Endothelial cell of umbilical vein (primary cell): ENCODE measurements at regions not wholly inside any gene's neighbourhood (a gene's known extent, or its start where the extent isn't known, plus 50 kb on each side); places are given as distances from the start of the nearest gene placed in this dataset.

Source experiments
- BruUV-seq: library from RNA; stranded (reverse); fragments of 400-500 nt; replicated peaks from 2 replicates; lab custom pipeline; 2021; lab: Mats Ljungman, UMichigan
- CTCF ChIA-PET: fragments of 300-600, 350-600 bp; sonication (Branson Sonifier 250); formaldehyde crosslinking; loops from one replicate; lab custom pipeline; 2021; ENCODE audit warnings: antibody characterized with exemption, inconsistent platforms; lab: Charles Lee
- POLR2A ChIA-PET: fragments of 300-600, 350-600 bp; sonication (Branson Sonifier 250); formaldehyde crosslinking; loops from one replicate; lab custom pipeline; 2021; ENCODE audit warnings: antibody characterized with exemption, inconsistent platforms; lab: Charles Lee
- DNase-seq: peaks from one replicate; pipeline ENCODE4 v3.0.0-alpha.2; 2011; ENCODE audit warnings: low read depth, low spot score
- FAIRE-seq: peaks from 2 replicates; lab custom pipeline; 2011; peaks lifted over from hg19 to GRCh38; lab: Jason Lieb, UNC
- H2AFZ ChIP-seq: 2 replicates; pipeline ENCODE4 v1.6.0; 2012; ENCODE audit warnings: low read depth, low read length, control low read depth, inconsistent platforms
- H3K27ac ChIP-seq: 2 replicates; pipeline ENCODE4 v1.5.1; 2011; ENCODE audit warnings: low read depth, mild to moderate bottlenecking, control low read depth, low read length, moderate library complexity; ENCODE audit not compliant: insufficient read depth
- H3K27me3 ChIP-seq, 2 experiments: 2 replicates each; pipeline versions ENCODE4 v1.6.0 to v1.6.1; 2011; ENCODE audit warnings: low read length in 2 of 2, mixed read lengths in 1 of 2; ENCODE audit not compliant: control insufficient read depth in 2 of 2, insufficient read depth in 2 of 2
- H3K36me3 ChIP-seq, 2 experiments: 2 replicates in 1 of 2; 3 replicates in 1 of 2; pipeline ENCODE4 v1.5.1; 2011; ENCODE audit warnings: low read length in 2 of 2, mild to moderate bottlenecking in 1 of 2, moderate library complexity in 1 of 2; ENCODE audit not compliant: control insufficient read depth in 2 of 2, insufficient read depth in 2 of 2; ENCODE audit errors: extremely low read depth in 1 of 2
- H3K4me1 ChIP-seq: 3 replicates; pipeline ENCODE4 v1.5.1; 2011; ENCODE audit warnings: mild to moderate bottlenecking, low read length; ENCODE audit not compliant: control insufficient read depth, insufficient read depth; ENCODE audit errors: extremely low read depth
- H3K4me2 ChIP-seq: 2 replicates; pipeline ENCODE4 v1.6.1; 2011; ENCODE audit warnings: low read length, control low read depth, mixed read lengths; ENCODE audit not compliant: insufficient read depth
- H3K4me3 ChIP-seq, 3 experiments: fragments of 200-600 bp in 1 of 3; sonication (generic), shearing (Covaris generic) in 1 of 3; replicated peaks in 1 of 3; 2 replicates each; pipeline ENCODE4 v1.5.1; 2011 to 2016; ENCODE audit warnings: control low read depth in 3 of 3, low read length in 3 of 3, mild to moderate bottlenecking in 2 of 3, inconsistent platforms in 1 of 3, low read depth in 1 of 3, moderate library complexity in 1 of 3; ENCODE audit not compliant: insufficient read depth in 1 of 3
- H3K79me2 ChIP-seq: 2 replicates; pipeline ENCODE4 v1.6.0; 2012; ENCODE audit warnings: low read length, inconsistent platforms; ENCODE audit not compliant: control insufficient read depth, insufficient read depth
- H3K9ac ChIP-seq: replicated peaks from 2 replicates; pipeline ENCODE3; 2011; ENCODE audit warnings: low read length, control low read depth; ENCODE audit not compliant: insufficient read depth; ENCODE audit errors: extremely low read depth
- H3K9me1 ChIP-seq: replicated peaks from 3 replicates; pipeline ENCODE4 v1.6.0; 2011; ENCODE audit warnings: mild to moderate bottlenecking, low read length; ENCODE audit not compliant: control insufficient read depth, insufficient read depth; ENCODE audit errors: extremely low read depth
- H3K9me3 ChIP-seq: replicated peaks from 2 replicates; pipeline ENCODE4 v1.5.1; 2012; ENCODE audit warnings: low read length, inconsistent platforms; ENCODE audit not compliant: control insufficient read depth, insufficient read depth
- H4K20me1 ChIP-seq: replicated peaks from 2 replicates; pipeline ENCODE3; 2011; ENCODE audit warnings: mild to moderate bottlenecking, low read length; ENCODE audit not compliant: control insufficient read depth, insufficient read depth; ENCODE audit errors: extremely low read depth
- CTCF ChIP-seq, 2 donors: IDR thresholded peaks; 1 replicate in 1 of 2; 2 replicates in 1 of 2; pipeline ENCODE4 v1.5.1; 2011; ENCODE audit warnings: low read length in 2 of 2, mild to moderate bottlenecking in 2 of 2, moderate library complexity in 2 of 2, control low read depth in 1 of 2, inconsistent platforms in 1 of 2, low read depth in 1 of 2; ENCODE audit not compliant: insufficient read depth in 1 of 2; ENCODE audit errors: extremely low read depth in 1 of 2
- EZH2 ChIP-seq: IDR thresholded peaks from 2 replicates; pipeline ENCODE4 v1.6.1; 2012; ENCODE audit warnings: borderline replicate concordance, low read depth, mild to moderate bottlenecking, moderate library complexity, low read length, inconsistent platforms; ENCODE audit not compliant: severe bottlenecking
- FOS ChIP-seq: IDR thresholded peaks from 2 replicates; pipeline ENCODE4 v1.6.1; 2011; ENCODE audit warnings: mild to moderate bottlenecking, low read length, moderate library complexity, borderline replicate concordance; ENCODE audit not compliant: insufficient read depth
- GATA2 ChIP-seq: IDR thresholded peaks from 2 replicates; pipeline ENCODE4 v1.7.0; 2011; ENCODE audit warnings: low read depth, mild to moderate bottlenecking, moderate library complexity, mixed read lengths, low read length; ENCODE audit not compliant: insufficient read length, insufficient read depth
- JUN ChIP-seq: IDR thresholded peaks from 2 replicates; pipeline ENCODE4 v1.6.1; 2011; ENCODE audit warnings: borderline replicate concordance, low read depth; ENCODE audit not compliant: insufficient read length, insufficient read depth
- MAX ChIP-seq: IDR thresholded peaks from 2 replicates; pipeline ENCODE4 v1.6.1; 2011; ENCODE audit not compliant: insufficient read depth, insufficient read length
- MYC ChIP-seq: IDR thresholded peaks from one replicate; pipeline ENCODE4 v1.6.1; 2011; ENCODE audit warnings: mild to moderate bottlenecking, low read depth, low read length
- POLR2A ChIP-seq: IDR thresholded peaks from 2 replicates; pipeline ENCODE4 v1.6.1; 2012; ENCODE audit warnings: low read depth, mild to moderate bottlenecking, control low read depth, low read length
- POLR2AphosphoS5 ChIP-seq: IDR thresholded peaks from 2 replicates; pipeline ENCODE4 v1.6.1; 2012; ENCODE audit warnings: low read depth, mild to moderate bottlenecking, control low read depth, low read length, moderate library complexity; ENCODE audit not compliant: insufficient read depth
- dilution Hi-C: fragments of 300-500 bp; cut with MboI; formaldehyde crosslinking; loops from one replicate; pipeline ENCODE4 v1.15.0; 2019; ENCODE audit warnings: low sequenced_read_pairs; ENCODE audit not compliant: extremely low pct_ligation_motif_present
- intact Hi-C: fragments of 100-400 bp; cut with micrococcal nuclease; formaldehyde crosslinking; loops from one replicate; pipeline ENCODE4 v1.10.0; 2022

GRCh38 chrX:26954029-26954428 lies 509.1 kb downstream of the PPP4R3C start:
- TF ChIP-seq EZH2 (no peak), MYC (no peak), FOS (no peak), POLR2A (no peak), GATA2 (no peak), CTCF (IDR thresholded peaks at IDR 0.05; ENCODE audit: extremely low read depth in 1 of 2, insufficient read depth in 1 of 2, low read depth in 1 of 2, low read length in 2 of 2) (no peak), JUN (no peak)
- Histone ChIP-seq H3K4me3 (no peak overlapping the region), H3K27ac (no peak overlapping the region), H3K9me1 (no peaks in the 10 kb centered on the region), H2AFZ (no peak overlapping the region), H3K27me3 (no peaks in the 10 kb centered on the region), H3K4me1 (peaks cover 10% of the 10 kb centered on the region), H4K20me1 (no peaks in the 10 kb centered on the region), H3K9ac (no peak overlapping the region), H3K9me3 (no peaks in the 10 kb centered on the region), H3K36me3 (no peaks in the 10 kb centered on the region), H3K79me2 (no peaks in the 10 kb centered on the region), H3K4me2 (no peak overlapping the region)
- ChIA-PET CTCF (no interaction called here), POLR2A (no interaction called here)
- FAIRE-seq, result no peak
- intact Hi-C loops, result no loop called here
- BruUV-seq, result no TSS peak
- no peak for DNase-seq
- dilution Hi-C loops, result no loop called here

GRCh38 chrX:26952213-26952612 lies 510.9 kb downstream of the PPP4R3C start:
- Histone ChIP-seq H3K9me1 (no peaks in the 10 kb centered on the region), H2AFZ (no peak overlapping the region), H3K36me3 (no peaks in the 10 kb centered on the region), H3K27ac (peak overlapping the region; percentile 29), H3K9ac (no peak overlapping the region), H3K4me2 (no peak overlapping the region), H4K20me1 (no peaks in the 10 kb centered on the region), H3K79me2 (no peaks in the 10 kb centered on the region), H3K4me1 (peaks cover 10% of the 10 kb centered on the region), H3K27me3 (no peaks in the 10 kb centered on the region), H3K4me3 (no peak overlapping the region), H3K9me3 (no peaks in the 10 kb centered on the region)
- peak; percentile 40 for DNase-seq
- no TSS peak for BruUV-seq
- peak; percentile 74 for FAIRE-seq
- TF ChIP-seq GATA2 (no peak), FOS (no peak), MYC (no peak), EZH2 (no peak), POLR2A (no peak), POLR2AphosphoS5 (no peak), CTCF (IDR thresholded peaks at IDR 0.05; ENCODE audit: extremely low read depth in 1 of 2, insufficient read depth in 1 of 2, low read depth in 1 of 2, low read length in 2 of 2) (no peak), JUN (no peak), MAX (no peak)
- ChIA-PET CTCF (no interaction called here), POLR2A (no interaction called here)
- intact Hi-C loops, result no loop called here
- dilution Hi-C loops, result no loop called here
